PC-9 (cell line): ENCODE measurements at regions not wholly inside any gene's neighbourhood (a gene's known extent, or its start where the extent isn't known, plus 50 kb on each side); places are given as distances from the start of the nearest gene placed in this dataset.
"Not testable (repeated sequence)": the region's sequence is repeated elsewhere in the genome, so short reads cannot be mapped to it uniquely, and the experiment has no call there.

ENCODE experiments used
- BruUV-seq: library from RNA; stranded (reverse); fragments of 400-500 nt; replicated peaks from 2 replicates; lab custom pipeline; 2021; lab: Mats Ljungman, UMichigan
- CTCF ChIA-PET: fragments of 300-600 bp; sonication (Branson Sonifier 250); formaldehyde crosslinking; loops from one replicate; lab custom pipeline; 2022; ENCODE audit warnings: antibody characterized with exemption; lab: Charles Lee
- POLR2A ChIA-PET: fragments of 300-600 bp; sonication (Branson Sonifier 250); formaldehyde crosslinking; loops from one replicate; lab custom pipeline; 2022; ENCODE audit warnings: antibody characterized with exemption; ENCODE audit not compliant: unreplicated experiment; lab: Charles Lee
- DNase-seq, 2 experiments: peaks; one replicate each; pipeline versions ENCODE4 v3.0.0 to v3.0.0-alpha.2; 2015 to 2022; ENCODE audit warnings: mixed read lengths in 1 of 2
- H2AFZ ChIP-seq: fragments of 200-600 bp; sonication (generic); 2 replicates; pipeline ENCODE4 v1.8.1; 2017; ENCODE audit warnings: antibody characterized with exemption
- H3F3A ChIP-seq: fragments of 200-600 bp; sonication (generic); 2 replicates; pipeline ENCODE4 v1.8.1; 2017; ENCODE audit warnings: antibody characterized with exemption, mild to moderate bottlenecking, low read depth; ENCODE audit not compliant: insufficient read depth
- H3K27ac ChIP-seq: fragments of 200-600 bp; sonication (generic); 2 replicates; pipeline ENCODE4 v1.6.1; 2016; ENCODE audit warnings: mixed run types
- H3K27me3 ChIP-seq: fragments of 200-600 bp; sonication (generic); 2 replicates; pipeline ENCODE4 v1.6.1; 2016; ENCODE audit warnings: low read depth, mixed run types; ENCODE audit not compliant: insufficient read depth
- H3K36me3 ChIP-seq: fragments of 200-600 bp; sonication (generic); 2 replicates; pipeline ENCODE4 v1.6.1; 2016; ENCODE audit warnings: low read depth, mixed run types
- H3K4me1 ChIP-seq: fragments of 200-600 bp; sonication (generic); replicated peaks from 2 replicates; pipeline ENCODE4 v1.6.1; 2016; ENCODE audit warnings: mixed run types; ENCODE audit not compliant: insufficient read depth
- H3K4me2 ChIP-seq: fragments of 200-600 bp; sonication (generic); 2 replicates; pipeline ENCODE4 v1.6.1; 2017; ENCODE audit warnings: mixed run types
- H3K4me3 ChIP-seq: fragments of 200-600 bp; sonication (generic); 2 replicates; pipeline ENCODE4 v1.6.1; 2016; ENCODE audit warnings: mixed run types
- H3K79me2 ChIP-seq: fragments of 200-600 bp; sonication (generic); 2 replicates; pipeline ENCODE4 v1.6.1; 2017; ENCODE audit warnings: low read depth, mixed run types
- H3K9me2 ChIP-seq: fragments of 200-600 bp; sonication (generic); 2 replicates; pipeline ENCODE4 v1.8.1; 2017; ENCODE audit warnings: mild to moderate bottlenecking; ENCODE audit not compliant: insufficient read depth
- H3K9me3 ChIP-seq: fragments of 200-600 bp; sonication (generic); 2 replicates; pipeline ENCODE4 v1.8.1; 2016; ENCODE audit warnings: low read depth; ENCODE audit not compliant: insufficient read depth
- H4K20me1 ChIP-seq: fragments of 200-600 bp; sonication (generic); 2 replicates; pipeline ENCODE4 v1.8.1; 2017; ENCODE audit not compliant: insufficient read depth
- EZH2 ChIP-seq: fragments of 200-600 bp; sonication (generic); IDR thresholded peaks from 2 replicates; pipeline ENCODE4 v1.8.0; 2017; ENCODE audit warnings: antibody characterized with exemption, low read depth
- intact Hi-C: fragments of 100-400 bp; cut with micrococcal nuclease; formaldehyde crosslinking; loops from one replicate; pipeline ENCODE4 v1.10.0; 2022; ENCODE audit not compliant: unreplicated experiment
- TF ChIP-seq, protein P1 (sequence below): fragments of 200-600 bp; sonication (generic); conservative IDR thresholded peaks from 2 replicates; pipeline ENCODE4 v1.6.1; 2017; ENCODE audit warnings: mixed run types, antibody characterized with exemption, mild to moderate bottlenecking, moderate library complexity

DNA sequence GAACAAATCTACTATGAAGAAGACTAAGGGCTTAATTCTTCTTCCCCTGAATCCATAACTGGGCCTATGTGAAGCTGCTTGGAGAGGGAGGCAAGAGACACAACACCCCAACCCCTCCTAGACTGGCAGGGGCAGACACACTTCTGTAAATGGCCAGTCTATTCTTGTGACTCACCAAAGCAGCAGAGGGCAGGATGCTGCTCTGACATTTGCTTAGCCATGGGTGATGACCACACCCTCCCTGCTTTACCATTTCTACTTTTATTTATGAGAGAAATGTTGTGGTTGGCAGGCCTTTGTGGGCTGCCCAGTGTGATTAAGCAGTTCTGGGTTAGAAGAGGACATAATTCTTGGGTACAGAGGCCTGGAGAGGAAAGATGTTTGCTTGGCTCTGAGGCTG lies 189.8 kb upstream of the DPYD start:
- ChIA-PET POLR2A (no interaction called here), CTCF (no interaction called here)
- TF ChIP-seq, protein P1, sequence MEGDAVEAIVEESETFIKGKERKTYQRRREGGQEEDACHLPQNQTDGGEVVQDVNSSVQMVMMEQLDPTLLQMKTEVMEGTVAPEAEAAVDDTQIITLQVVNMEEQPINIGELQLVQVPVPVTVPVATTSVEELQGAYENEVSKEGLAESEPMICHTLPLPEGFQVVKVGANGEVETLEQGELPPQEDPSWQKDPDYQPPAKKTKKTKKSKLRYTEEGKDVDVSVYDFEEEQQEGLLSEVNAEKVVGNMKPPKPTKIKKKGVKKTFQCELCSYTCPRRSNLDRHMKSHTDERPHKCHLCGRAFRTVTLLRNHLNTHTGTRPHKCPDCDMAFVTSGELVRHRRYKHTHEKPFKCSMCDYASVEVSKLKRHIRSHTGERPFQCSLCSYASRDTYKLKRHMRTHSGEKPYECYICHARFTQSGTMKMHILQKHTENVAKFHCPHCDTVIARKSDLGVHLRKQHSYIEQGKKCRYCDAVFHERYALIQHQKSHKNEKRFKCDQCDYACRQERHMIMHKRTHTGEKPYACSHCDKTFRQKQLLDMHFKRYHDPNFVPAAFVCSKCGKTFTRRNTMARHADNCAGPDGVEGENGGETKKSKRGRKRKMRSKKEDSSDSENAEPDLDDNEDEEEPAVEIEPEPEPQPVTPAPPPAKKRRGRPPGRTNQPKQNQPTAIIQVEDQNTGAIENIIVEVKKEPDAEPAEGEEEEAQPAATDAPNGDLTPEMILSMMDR, result no peak
- TF ChIP-seq EZH2, result no peak
- Histone ChIP-seq H3K79me2 (no peaks in the 10 kb centered on the region), H4K20me1 (no peaks in the 10 kb centered on the region), H3K27me3 (no peaks in the 10 kb centered on the region), H2AFZ (no peak overlapping the region), H3K27ac (no peak overlapping the region), H3K36me3 (no peaks in the 10 kb centered on the region), H3K4me3 (no peak overlapping the region), H3K9me2 (peaks cover 4% of the 10 kb centered on the region; the same call in 1 of the 2 replicates), H3F3A (no peaks in the 10 kb centered on the region), H3K4me1 (no peaks in the 10 kb centered on the region), H3K4me2 (no peak overlapping the region), H3K9me3 (peaks cover 11% of the 10 kb centered on the region)
- intact Hi-C loops, result no loop called here
- BruUV-seq, result no TSS peak
- DNase-seq, result no peak

- not testable (repeated sequence) for H3F3A ChIP-seq, H4K20me1 ChIP-seq, H3K27me3 ChIP-seq
Observed at GRCh38 chr1:98108378-98108777, 187.5 kb upstream of the DPYD start.

GRCh38 chr1:98107256-98107655 lies 186.4 kb upstream of the DPYD start:
- ChIA-PET CTCF (no interaction called here), POLR2A (no interaction called here)
- H4K20me1 ChIP-seq, result no peaks in the 10 kb centered on the region

More at GRCh38 chr1:98108378-98108777, 187.5 kb upstream of the DPYD start:
- POLR2A ChIA-PET, BruUV-seq, intact Hi-C loops, H3K27ac ChIP-seq, H2AFZ ChIP-seq, CTCF ChIA-PET, H3K36me3 ChIP-seq, H3K79me2 ChIP-seq, H3K4me3 ChIP-seq, DNase-seq, H3K9me2 ChIP-seq, H3K4me1 ChIP-seq, H3K4me2 ChIP-seq: not testable (repeated sequence)
- H3K9me3 ChIP-seq, result peaks cover 11% of the 10 kb centered on the region

More at GRCh38 chr1:98107256-98107655, 186.4 kb upstream of the DPYD start:
- Histone ChIP-seq H3K27ac (no peak overlapping the region), H3K4me3 (no peak overlapping the region), H3K36me3 (no peaks in the 10 kb centered on the region), H2AFZ (no peak overlapping the region), H3F3A (no peaks in the 10 kb centered on the region), H3K4me1 (no peaks in the 10 kb centered on the region), H3K4me2 (no peak overlapping the region), H3K9me2 (peaks cover 4% of the 10 kb centered on the region; the same call in 1 of the 2 replicates), H3K9me3 (peaks cover 11% of the 10 kb centered on the region), H3K27me3 (no peaks in the 10 kb centered on the region), H3K79me2 (no peaks in the 10 kb centered on the region)
- TF ChIP-seq EZH2, result no peak
- TF ChIP-seq, protein P1, result no peak
- no peak for DNase-seq
- BruUV-seq, result no TSS peak
- intact Hi-C loops, result no loop called here
